AG09319 (cell line): ENCODE measurements at regions not wholly inside any gene's neighbourhood (a gene's known extent, or its start where the extent isn't known, plus 50 kb on each side); places are given as distances from the start of the nearest gene placed in this dataset.

Experiments
- DNase-seq: peaks from one replicate; pipeline ENCODE4 v3.0.0-alpha.2; 2010; ENCODE audit warnings: low read depth; ENCODE audit errors: extremely low read depth
- TF ChIP-seq, protein P1 (sequence below): IDR thresholded peaks from 2 replicates; pipeline ENCODE4 v1.5.1; 2011; ENCODE audit warnings: low read depth, mild to moderate bottlenecking, inconsistent platforms, low read length, moderate library complexity

- DNase-seq, result no peak
- TF ChIP-seq, protein P1, sequence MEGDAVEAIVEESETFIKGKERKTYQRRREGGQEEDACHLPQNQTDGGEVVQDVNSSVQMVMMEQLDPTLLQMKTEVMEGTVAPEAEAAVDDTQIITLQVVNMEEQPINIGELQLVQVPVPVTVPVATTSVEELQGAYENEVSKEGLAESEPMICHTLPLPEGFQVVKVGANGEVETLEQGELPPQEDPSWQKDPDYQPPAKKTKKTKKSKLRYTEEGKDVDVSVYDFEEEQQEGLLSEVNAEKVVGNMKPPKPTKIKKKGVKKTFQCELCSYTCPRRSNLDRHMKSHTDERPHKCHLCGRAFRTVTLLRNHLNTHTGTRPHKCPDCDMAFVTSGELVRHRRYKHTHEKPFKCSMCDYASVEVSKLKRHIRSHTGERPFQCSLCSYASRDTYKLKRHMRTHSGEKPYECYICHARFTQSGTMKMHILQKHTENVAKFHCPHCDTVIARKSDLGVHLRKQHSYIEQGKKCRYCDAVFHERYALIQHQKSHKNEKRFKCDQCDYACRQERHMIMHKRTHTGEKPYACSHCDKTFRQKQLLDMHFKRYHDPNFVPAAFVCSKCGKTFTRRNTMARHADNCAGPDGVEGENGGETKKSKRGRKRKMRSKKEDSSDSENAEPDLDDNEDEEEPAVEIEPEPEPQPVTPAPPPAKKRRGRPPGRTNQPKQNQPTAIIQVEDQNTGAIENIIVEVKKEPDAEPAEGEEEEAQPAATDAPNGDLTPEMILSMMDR, result no peak
Observed at GRCh38 chr2:81714817-81715216, 1410.3 kb upstream of the LRRTM1 start.

- TF ChIP-seq, protein P1, result no peak
- no peak for DNase-seq
Observed at GRCh38 chr2:81706856-81707255, 1402.3 kb upstream of the LRRTM1 start.

DNA sequence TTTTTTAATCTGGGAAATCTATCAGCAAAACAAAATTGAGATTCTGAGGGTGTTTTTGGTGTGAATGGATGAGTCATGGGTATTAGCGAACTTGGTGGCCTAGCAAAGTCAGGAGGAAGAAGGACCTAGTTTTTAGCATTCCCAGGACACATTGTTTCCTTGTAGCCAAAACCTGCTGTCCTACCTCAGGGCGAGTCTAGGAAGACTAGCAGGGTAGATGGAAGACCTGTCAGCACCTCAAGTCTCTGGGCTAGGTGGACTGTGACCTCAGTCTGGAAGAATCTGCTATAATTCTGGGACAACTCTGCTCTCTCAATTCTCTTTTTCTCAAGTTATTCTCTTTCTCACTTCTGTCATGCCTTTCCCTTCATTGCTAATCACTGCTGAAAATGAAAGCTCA is 1399.3 kb upstream of the LRRTM1 start:
- TF ChIP-seq, protein P1, result no peak
- DNase-seq, result no peak

- no peak for DNase-seq
- TF ChIP-seq, protein P1, result no peak
Observed at GRCh38 chr2:81692566-81692965, 1388.0 kb upstream of the LRRTM1 start.

GRCh38 chr2:81675641-81676040 is 1371.1 kb upstream of the LRRTM1 start:
- TF ChIP-seq, protein P1, result no peak
- no peak for DNase-seq

- DNase-seq, result no peak
- TF ChIP-seq, protein P1, result no peak
Observed at GRCh38 chr2:81672923-81673322, 1368.4 kb upstream of the LRRTM1 start.

GRCh38 chr2:81672516-81672915 is 1368.0 kb upstream of the LRRTM1 start:
- no peak for DNase-seq
- TF ChIP-seq, protein P1, result no peak
